HG03135 (cell line): ENCODE measurements at regions not wholly inside any gene's neighbourhood (a gene's known extent, or its start where the extent isn't known, plus 50 kb on each side); places are given as distances from the start of the nearest gene placed in this dataset.

Experiments
- ATAC-seq: cut with Tn5 transposase; IDR thresholded peaks from one replicate; pipeline ENCODE4 v1.9.1; 2021; ENCODE audit warnings: mild to moderate bottlenecking, moderate library complexity; ENCODE audit not compliant: unreplicated experiment

DNA sequence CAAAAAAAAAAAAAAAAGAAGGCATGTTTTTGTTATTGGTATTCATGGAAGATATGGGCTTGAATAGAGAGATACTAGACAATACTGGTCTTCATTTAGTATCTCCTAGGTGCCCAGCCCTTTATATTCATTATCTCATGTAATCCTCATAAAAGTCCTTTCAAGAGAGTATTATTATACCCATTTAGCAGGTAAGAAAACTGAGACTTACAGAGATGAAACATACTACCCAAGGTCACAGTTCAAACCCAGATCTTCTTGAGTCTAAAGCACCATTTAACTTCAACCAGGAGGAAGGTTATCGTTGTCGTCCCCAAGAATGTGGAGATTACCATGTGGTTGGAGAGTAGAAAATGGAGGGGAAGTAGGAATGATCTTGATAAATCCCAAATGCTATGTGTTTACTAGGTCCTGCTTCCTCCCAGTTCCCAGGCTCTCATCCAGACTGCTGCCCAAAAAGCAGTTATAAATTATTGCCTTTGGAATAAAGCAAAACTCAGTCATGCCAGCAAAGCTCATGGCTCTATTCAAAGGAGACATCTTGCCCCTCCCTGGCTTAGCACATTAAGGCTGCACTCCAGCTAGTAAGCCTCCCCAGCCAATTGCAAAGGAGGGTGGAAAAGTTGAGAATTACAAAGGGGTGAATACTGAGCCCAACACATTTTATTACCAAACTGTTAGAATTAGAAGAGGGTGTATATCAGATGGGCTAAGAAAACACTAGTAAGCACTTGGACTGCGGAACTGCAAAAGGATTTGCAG, 163.9 kb downstream of the PIK3R1 start:
- no peak for ATAC-seq

DNA sequence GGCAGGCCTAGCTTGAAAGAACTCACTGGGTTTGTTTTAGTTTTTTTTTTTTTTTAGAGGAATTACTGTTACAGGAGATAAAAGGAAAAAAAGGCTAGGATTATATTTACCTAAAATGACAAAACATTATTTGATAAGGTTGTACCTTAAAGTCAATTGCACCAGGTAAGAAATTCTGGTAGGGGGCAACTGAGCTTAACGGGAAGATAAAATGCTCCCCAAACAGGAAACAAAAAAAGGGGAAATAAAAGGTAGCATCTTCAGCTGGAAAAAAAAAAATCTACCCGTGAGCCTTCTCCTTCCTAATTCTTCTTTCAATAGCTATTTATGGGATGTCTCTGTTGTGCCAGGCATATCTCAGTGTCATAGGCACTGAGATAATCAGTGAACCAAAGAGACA, 164.5 kb downstream of the PIK3R1 start:
- ATAC-seq = no peak

DNA sequence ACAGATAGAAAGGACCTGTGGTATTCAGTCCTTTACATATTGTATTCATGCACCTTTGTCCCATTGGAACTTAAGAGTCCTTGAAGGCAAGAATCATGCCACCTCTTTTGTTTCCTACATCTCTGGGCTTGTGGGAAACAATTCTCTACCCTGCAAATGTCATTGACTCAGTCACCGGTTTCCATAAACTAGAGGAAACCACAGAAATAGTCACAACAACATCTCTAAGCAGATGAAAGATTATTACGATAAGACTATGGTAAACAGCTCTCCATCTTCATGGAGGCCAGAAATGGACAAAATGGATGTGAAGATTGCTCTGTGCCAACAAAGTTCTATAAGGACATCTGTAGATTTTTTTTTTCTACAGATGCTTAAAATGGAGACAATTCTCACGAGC, 165.5 kb downstream of the PIK3R1 start:
- ATAC-seq = no peak

DNA sequence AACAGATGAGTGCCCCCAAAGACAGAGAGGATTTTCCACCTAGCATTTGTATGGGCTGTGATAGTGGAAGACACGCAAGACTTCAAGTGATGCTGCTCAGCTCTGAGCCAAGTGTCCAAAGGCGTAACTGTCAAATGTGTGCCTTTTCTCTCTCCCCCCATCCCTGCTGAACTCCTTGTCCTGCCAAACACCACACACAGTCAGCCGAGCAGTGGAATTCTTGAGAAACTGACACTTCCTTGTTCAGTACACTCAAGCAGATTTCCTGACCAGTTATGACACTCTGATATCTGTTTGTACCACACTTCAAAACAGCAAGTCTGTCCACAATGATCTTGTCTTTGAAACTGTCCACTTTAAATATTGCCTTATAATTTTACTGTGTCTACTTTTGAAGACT, 166.4 kb downstream of the PIK3R1 start:
- no peak for ATAC-seq

DNA sequence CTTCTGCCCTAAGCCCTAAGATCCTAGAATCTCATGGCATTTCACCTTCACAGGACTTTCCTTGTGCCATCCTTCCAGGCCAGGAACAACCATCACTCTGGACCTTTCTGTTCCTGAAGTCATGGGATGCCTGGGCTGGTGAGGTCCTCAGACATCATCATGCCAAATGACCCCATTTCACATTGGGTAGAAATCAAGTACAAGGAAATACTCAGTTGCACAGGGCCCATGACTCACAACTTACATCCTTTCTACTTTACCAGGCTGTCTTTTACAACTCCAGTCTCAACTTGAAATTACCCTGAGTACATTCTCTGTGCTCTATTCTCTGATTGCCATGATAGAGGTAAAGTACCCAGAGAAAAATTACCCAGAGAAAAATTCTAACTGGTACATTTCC, 167.1 kb downstream of the PIK3R1 start:
- no peak for ATAC-seq

DNA sequence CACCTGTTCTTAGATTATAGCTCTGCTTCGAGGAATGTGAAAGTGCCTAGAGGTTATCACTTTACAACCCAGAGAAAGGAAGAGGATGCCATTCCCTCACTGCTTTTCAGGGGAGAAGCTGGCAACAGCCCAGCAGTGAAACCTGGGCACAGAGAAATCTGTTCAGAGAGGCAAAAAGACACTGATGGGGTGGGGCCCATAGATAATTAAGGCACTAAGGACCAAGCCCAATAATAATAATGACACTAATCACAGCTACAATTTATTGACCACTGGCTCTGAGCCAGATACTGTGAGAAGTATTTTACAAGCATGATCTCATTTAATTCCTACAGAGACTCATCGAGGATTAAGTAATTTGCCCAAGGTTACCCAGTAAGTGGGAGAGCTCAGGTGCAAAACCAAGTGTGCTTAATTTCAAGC, 168.3 kb downstream of the PIK3R1 start:
- ATAC-seq = no peak

DNA sequence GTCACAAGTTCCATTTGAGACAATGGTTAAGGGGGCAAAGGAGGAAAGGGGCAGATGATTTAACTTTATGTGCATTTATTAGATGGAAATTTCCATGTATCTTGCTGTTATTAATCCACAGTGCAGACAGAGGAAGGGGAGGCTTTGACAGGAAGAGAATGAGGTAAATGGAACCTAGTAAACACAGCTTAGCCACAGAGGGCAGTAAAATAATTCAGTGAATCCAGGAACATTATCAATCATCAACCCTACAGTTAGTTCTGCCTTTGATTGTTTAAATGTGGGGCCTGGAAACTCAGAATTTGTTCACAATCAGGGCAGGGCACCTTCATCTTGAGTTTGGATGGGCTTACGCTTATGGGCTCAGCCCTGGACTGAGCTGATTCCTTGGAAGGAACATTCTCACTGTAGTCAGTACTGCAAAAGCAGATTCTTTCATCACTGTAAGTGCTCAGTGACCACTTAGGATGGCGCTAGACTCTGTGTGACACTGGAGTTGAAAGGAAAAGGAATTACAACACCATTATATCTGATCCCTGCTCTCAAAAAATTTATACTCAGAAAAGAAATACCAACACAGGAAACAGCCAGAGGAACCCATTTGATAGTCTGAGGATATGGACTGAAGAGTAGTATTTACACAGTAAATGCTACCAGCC, 169.5 kb downstream of the PIK3R1 start:
- ATAC-seq = no peak

DNA sequence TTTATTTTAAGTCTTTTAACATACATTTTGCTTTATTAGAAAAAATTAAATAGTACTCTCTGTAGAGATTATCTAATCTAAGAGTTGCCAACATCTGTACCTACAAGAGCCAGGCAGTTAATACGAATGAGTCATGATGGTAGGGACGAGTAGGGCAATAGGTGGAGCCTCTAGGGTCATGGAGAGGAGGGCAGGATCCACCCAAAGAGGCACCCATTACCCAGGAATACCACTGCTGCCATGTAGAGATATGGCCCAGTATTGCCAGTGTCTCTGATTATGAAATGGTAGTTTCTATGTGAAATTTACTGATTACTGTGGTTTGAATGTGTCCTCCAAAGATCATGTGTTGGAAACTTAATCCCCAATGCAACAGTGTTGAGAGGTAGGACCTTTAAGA, 170.4 kb downstream of the PIK3R1 start:
- ATAC-seq = no peak

DNA sequence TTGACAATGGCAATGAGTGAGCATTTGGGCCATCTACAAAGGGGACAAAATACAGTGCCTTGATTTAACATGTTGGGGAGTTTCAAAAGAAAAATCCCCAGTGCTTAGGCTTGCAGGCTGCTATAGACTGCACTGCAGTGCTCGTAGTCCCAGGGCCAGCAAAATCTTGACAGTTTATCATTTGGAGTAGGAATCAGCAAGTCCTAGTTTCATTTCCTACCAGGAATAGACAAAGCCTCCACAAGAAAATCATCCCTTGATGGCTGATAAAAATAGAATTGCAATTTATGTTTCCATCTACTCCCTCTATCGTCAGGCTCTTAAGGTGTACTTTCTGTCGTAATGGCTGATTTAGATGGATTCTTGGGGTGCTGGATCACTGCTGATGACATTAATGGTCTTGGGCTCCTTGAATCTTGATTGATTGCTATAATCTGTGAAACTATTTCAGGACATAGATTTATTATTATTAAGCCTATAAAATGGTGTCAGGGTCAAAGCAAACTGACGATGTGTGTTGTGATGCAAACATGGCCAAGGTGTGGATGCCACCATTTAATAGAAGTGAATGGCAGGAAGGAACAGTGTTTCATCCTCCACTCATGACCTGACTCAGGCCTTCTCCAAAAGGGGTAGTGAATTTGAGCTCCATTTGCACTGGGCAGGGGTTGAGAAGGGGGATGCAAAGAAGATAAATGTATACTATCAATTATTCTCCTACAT, 171.7 kb downstream of the PIK3R1 start:
- no peak for ATAC-seq

DNA sequence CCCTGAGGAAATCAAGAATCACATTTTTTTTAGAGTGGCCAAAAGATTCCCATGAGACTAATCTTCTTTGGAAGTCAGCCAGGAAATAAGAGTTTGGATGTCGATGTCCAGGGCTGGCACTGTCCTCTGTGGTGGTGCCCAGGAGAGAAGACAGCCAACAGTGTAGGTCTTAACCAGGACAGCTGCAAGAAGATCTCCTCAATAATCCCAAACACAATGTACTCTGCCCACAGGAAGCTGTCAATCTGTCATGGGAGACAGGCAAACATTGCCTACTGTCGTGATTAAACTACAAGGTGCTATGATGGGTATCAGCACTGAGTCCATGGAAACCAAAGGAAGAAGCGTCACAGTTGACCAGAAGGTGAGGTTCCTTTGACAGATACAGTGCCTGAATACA, 174.1 kb downstream of the PIK3R1 start:
- no peak for ATAC-seq

DNA sequence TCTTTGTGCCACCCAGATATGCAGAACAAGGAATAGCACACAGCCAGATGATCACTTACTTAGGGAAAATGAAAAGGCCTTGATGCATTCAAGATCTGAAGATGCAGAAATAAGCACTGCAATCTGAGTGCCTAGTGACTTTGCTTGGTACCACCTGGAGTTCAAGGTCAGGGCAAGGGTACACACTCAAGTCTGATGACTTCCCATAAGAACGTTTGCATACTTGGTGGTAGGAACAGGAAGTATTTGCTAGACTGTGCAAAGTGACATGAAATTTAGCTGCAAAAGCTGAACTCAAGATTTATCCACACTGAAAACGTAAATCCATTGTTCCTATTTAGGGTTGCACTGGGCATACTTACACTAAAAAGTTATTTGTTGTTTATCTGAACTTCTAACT, 177.1 kb downstream of the PIK3R1 start:
- ATAC-seq = no peak

DNA sequence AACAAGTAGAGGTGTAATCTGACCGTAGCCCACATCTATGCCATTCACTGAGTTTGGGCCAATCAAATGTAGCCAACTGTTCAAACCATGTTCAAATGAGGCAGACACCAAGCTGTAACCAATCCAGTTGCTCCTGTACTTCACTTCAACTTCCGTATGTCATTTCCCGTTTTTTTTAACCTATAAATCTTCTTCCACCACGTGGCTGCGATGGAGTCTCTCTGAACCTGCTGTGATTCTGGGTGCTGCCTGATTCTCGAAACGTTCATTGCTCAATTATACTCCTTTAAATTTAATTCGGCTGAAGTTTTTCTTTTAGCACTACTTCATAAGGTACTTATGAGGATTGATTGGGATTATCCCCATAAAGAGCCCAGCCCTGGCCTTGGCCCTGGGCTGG, 179.7 kb downstream of the PIK3R1 start:
- ATAC-seq = no peak

DNA sequence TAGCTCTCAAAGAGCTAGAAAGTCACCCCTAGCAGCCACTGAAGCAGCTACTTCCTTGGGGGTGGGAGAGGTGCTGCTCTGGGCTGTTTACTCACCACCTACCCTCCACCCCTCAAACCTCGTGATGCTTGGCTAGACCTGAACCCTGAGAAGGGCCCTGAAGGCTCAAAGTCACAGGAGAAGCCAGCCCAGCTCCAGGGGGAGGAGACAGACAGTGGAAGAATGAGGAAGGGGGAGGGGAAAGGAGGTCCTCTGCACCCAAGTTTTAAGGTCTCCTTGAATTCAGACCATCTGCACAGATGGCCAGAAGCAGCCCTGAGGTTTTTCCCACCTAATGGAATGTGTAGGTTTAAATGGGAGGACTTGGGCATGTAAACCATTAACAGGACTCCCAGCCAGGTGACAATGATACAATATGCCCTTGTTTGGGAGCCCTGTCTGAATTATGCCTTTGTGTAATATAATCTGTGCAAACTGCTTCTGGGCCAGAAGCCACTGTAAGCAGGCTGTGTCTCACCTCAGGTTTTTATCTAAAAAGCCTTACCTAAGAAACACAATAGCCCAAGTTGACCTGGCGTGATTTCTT, 180.5 kb downstream of the PIK3R1 start:
- no peak for ATAC-seq

DNA sequence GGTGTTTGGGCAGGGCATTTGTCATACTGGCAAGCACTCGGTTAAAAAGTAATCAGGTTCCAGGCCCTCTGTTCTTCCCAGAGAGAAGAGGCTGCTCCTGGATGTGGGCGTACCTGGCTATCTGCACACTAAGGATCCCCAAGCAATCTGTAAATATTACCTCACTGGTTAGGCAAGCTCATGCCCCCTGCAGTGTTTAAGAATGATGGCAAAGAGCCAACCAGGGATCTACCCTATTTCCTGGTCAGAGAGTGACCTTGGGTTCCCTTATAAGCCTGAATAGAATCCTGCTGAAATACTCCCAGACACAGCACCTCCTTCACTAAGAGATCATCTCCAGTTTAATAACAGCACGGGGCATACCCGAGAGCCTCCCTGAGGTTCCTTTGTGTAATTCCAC, 181.2 kb downstream of the PIK3R1 start:
- no peak for ATAC-seq

DNA sequence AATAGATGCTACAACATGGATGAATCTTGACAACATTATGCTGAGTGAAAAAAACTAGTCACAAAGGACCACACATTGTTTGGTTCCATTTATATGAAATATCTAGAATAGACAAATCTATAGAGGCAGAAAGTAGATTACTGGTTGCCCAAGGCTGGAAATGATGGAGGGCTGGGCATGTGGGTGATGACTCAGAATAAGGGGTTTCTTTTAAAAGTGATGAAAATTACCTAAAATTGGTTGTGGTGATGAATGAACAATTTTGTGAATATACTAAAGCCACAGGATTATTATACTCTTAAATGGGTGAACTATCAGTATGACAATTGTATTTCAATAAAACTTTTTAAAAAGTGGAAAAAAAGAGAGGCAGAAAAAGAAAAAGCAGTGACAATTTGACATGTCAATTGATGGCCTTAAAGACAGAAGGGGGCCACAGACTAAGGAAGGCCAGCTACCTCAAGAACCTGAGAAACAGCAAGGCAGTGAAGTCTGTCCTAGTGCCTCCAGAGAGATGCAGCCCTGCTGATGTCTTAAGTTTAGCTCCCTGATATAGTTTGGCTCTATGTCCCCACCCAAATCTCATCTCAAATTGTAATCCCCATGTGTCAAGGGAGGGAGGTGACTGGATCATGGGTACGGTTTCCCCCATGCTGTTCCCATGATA, 182.7 kb downstream of the PIK3R1 start:
- no peak for ATAC-seq

DNA sequence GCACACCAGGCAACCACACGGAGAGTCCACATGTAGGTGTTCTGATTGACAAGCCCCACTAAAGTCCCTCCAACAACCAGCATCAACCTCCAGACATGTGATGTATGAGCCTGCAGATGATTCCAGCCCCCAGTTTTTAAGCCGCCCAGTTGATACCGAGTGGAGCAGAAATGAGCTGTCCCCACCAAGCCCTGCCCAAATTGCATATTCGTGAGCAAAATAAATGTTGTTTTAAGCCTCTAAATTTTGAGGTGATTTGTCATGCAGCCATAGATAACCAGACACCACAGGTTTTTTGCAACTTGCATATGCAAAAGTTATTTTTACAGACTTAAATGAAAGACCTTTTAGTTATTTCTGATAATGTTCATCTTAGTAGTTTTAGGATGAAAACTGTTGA, 187.7 kb downstream of the PIK3R1 start:
- ATAC-seq = no peak

DNA sequence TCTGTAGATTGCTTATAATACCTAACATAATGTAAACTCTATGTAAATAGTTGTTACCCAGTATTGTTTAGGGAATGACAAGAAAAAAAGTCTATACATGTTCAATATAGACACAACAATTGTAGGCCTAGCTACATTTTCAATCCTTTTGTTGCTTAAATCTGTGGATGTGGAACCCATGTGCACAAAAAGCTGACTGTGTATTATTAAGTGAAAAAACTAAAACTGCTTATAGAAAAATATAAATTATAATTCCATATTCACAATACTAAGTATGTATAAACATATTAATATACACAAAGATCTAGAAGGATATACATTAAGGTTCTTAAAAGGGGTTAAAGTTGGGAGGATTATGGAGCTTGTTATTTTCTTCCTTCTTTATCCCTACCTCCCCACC, 188.7 kb downstream of the PIK3R1 start:
- no peak for ATAC-seq

DNA sequence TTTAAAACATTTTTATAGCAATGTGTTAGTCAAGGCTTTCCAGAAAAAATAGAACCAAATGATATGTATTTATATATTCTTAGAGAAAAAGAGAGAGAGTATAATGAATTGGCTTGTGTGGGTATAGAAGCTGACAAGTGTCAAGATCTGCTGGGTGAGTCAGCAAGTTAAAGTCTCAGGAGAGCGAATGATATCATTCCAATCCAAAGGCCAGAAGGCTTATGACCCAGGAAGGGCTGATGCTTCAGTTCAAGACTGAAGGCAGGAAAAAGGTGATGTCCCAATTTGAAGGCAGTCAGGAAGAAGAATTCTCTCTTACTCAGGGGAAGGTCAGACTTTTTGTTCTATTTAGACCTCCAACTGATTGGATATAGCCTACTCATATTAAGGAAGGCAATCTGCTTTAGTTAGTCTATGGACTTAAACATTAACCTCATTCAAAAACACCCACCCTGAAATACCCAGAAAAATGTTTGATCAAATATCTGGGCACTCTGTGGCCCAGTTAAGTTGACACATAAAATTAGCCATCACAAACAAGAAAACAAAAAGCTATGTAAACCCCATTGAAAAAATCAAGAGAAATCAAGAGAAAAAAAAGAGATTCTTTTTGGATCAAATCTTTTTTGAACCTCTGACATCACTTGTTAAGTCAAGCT, 189.6 kb downstream of the PIK3R1 start:
- ATAC-seq = no peak

DNA sequence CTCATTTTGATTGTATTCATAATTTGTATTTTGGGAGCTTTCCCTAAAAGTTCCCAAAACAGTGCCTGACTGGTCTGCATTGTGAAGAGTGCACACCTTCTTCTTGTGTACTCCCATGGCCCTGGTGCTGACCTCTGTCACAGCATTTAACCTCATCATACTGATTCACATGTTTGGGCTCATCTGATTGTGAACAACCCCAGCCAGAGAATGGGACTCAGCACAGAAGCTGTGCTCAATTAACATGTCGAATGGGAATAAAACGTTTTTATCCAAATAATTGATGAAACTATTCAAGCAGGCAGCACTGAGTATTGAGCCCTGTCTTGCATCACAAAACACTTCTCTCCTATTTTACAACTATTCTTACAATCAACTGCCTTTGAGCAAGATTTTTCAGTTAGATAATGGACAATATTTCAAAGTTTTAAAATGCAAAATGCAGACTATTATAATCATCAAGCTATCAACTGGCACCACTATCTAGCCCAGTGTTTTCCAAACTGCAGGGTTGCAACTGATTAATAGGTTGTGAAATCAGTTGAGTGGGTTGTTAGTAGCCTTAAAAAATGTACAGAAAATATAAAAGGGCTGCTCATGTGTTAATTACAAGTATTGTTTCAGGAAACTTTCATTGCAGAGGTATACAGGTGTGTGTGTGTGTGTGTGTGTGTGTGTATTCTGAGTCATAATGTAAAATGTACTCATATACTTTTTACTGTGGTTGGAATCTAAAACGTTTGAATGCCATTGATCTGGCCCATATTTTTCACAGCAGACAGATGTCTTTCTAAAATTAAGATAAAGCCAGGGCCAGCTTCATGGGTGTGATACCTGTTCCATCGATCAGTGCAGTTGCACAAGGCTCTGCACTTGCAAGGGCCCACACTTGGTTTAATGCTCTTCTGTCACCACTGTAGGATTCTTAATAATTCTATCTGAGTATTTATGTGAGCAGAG, 190.5 kb downstream of the PIK3R1 start:
- peak; percentile 8 for ATAC-seq
